ENCODE measurements at regions not wholly inside any gene's neighbourhood (a gene's known extent, or its start where the extent isn't known, plus 50 kb on each side); places are given as distances from the start of the nearest gene placed in this dataset.
"Not testable (repeated sequence)": the region's sequence is repeated elsewhere in the genome, so short reads cannot be mapped to it uniquely, and the experiment has no call there.

GRCh38 chr7:132029369-132030085 lies 473.1 kb upstream of the PODXL start:
- peak; percentile 5 for DNase-seq

GRCh38 chr7:132028144-132028920 lies 471.9 kb upstream of the PODXL start:
- no peak for DNase-seq

GRCh38 chr7:132024290-132024689 lies 467.9 kb upstream of the PODXL start:
- DNase-seq, result no peak

DNA sequence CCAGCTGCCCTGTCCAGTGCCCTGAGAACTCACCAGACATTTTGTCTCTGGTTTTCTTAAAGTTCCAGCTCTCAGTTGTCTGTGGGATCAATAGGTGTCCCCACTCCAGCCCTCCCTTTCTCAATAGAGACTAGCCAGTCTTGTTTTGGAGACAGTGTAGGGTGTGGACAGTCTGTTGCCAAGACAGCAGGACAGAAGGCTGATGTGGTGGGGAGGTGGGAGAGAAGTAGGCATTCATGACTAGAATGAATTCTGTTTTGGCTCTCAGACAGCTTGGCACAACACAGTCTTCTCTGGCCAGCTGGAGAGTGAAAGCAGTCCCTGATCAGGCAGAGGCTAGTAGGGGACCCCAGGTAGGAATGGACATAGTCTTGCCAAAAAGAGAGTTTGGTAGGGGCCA lies 467.0 kb upstream of the PODXL start:
- no peak for DNase-seq

- no peak for DNase-seq
Observed at GRCh38 chr7:132022188-132022587, 465.8 kb upstream of the PODXL start.

DNA sequence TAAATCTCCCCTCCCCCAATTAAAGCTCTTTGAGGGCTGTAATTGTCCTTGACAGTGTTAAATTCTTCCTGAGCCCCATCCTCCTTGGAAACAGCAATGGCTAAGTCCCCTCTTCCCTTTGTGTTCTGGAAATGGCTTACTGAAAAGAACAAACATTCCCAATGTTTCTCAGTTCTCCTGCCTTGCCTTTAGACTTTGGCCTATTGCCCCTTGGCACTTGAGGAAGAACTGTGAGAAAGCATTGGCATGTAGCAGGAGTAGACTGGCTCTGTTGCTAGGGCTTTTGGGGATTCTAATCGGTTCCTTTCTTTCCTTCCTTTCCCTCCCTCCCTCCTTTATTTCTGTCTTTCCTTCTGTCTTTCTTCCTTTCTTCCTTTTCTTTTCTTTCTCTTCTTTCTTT lies 463.3 kb upstream of the PODXL start:
- DNase-seq, result no peak

GRCh38 chr7:132009778-132010177 lies 453.4 kb upstream of the PODXL start:
- no peak for DNase-seq

GRCh38 chr7:132004529-132004928 lies 448.1 kb upstream of the PODXL start:
- no peak for DNase-seq

DNA sequence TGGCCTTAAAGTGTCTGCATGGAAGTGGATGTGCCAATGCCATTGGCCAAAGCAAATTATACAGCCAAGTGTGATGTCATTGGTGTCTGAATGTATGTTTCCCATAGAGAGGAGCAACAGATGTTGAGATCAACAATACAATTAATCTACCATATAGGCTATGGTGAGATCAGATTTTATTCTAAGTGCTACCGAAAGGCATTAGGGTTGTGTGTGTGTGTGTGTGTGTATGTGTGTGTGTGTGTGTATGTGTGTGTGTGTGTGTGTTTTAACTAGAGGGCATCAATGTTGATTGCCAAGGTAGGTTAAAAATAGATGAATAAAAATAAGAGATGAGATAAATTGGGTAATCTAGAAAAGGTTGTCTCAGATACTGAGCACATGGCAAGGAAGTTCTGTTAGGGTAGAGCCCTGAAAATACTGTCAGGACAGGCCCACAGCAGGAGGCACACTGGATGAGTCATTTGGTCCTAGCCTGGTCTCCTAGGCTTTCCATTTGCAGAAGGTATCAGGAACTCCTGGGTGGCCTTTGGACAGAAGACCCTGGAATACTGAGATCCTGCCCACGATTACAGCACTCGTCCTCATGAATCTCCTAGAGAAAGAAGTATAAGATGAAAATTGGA lies 446.0 kb upstream of the PODXL start:
- DNase-seq, result no peak

DNA sequence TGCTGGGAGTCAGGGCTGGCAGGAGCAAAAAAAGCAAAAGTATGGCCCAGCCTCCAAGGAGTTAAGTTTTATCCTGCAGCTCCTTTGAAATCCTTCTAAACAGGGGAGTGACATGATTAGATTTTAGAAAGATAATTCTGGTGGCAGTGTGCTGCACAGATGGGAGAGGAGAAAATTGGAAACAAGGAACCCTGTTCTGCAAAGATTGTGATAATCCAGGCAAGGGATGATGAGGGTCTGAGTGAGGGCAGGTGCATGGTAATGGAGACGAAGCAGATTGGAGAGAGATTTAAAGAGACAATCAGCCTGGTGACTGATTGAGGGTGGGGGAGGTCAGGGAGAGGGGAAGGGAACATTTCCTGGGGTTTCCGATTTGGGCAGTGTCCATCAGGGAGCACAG lies 444.7 kb upstream of the PODXL start:
- no peak for DNase-seq

DNA sequence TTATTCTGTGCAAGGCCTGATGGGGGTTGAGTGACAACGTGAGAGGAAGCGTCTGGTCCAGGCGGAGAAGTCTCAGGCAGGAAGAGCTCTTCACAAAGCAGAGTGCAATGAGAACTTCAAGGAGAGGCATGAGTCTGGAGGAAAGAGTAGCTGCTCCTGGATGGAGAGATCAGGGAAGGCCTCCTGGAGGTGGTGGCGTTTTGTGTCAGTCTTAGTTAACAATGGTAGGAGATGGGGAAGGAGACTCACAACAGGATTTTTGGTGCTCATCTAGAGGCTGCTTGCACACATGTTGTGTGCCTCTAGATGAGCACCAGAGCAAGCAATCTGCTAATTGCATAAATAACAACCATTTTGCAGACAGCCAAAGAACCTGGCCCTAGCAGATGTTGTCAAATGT lies 442.8 kb upstream of the PODXL start:
- no peak for DNase-seq

DNA sequence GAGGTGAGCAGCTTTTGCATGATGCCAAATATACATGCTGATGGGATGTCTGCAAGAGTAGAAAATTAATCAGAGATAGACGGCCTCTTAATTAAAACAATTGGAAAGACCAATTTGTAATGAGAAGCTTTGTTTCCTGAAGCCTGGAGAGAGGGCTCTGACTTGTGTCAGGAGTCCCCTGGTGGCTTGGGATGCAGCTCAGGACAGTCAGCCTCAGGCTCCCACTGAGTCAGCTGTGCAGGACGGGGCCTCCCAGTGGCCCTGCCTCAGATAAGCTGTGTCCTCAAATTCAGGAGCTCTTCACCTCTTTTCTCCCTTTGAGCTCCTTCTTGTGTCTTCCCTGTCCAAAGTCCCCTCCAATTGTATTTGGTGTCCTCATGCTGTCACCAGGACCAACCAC lies 438.9 kb upstream of the PODXL start:
- no peak for DNase-seq

GRCh38 chr7:131981069-131981468 lies 424.6 kb upstream of the PODXL start:
- not testable (repeated sequence) for DNase-seq

DNA sequence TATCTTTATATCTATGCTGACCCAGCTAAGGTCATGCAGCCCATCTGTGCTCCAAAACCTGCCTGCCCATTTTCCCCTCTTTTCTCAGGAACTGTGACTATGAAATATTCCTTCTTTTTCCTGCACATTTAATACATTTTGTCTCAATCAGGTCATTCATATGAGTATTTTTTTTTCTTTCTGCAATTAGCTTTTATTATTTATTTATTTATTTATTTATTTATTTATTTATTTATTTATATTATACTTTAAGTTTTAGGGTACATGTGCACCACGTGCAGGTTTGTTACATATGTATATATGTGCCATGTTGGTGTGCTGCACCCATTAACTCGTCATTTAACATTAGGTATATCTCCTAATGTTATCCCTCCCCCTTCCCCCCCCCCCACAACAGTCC lies 421.7 kb upstream of the PODXL start:
- DNase-seq, result not testable (repeated sequence)

DNA sequence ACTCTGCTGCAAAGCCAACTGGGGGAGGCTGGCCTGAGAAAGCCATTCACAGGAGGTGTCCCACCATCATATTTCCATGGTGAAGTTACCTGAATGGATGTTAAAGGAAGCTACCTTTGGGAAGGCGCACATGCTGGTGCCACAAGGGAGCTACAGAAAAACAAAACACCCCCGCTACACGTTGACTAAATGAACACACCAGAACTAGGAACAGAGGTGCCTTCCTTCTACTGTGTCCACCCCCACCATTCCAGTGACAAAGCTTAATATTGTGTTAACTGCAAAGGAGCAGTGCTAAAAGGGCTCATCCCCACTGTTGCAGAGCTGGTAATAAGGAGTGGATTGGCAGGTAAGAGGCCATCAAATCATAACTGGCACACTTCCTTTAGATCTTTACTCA lies 420.0 kb upstream of the PODXL start:
- no peak for DNase-seq

DNA sequence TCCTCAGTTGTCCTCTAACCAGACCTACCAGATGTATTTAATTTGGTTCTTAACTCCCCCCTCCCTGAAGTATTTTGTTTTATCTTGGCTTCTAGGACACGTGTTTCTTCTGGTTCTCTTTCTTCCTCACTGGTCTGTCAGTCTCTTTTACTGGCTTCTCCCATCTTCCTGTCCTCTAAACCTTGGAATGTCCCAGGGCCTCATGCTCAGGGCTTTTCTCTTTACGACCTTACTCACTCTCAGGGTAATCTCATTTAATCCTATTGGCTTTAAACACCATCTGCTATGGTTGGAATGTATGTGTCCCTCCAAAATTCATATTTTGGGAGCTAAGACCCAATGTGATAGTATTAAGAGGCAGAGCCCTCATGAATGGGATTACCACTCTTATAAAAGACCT lies 418.2 kb upstream of the PODXL start:
- DNase-seq, result no peak

DNA sequence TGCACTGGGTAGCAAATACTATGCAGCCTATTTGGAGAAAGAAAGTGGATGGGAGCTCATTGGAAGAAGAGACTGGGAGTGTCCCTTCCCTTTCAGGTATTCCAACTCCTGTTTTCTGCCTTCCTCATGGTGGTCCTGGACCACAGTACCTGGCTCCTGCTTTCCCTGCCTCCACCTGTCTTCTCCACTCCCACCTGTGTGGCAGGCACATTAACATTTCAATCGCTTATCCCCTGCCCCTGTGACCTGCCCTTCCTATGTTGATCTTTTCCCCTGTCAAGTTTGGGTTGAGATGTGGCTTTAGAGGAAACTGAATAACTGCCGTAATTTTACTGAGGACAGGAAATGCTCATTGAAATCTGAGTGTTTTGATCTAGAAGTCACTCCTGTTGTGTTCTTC lies 415.8 kb upstream of the PODXL start:
- no peak for DNase-seq

GRCh38 chr7:131970602-131971001 lies 414.2 kb upstream of the PODXL start:
- DNase-seq, result no peak

GRCh38 chr7:131969560-131969959 lies 413.1 kb upstream of the PODXL start:
- no peak for DNase-seq

DNA sequence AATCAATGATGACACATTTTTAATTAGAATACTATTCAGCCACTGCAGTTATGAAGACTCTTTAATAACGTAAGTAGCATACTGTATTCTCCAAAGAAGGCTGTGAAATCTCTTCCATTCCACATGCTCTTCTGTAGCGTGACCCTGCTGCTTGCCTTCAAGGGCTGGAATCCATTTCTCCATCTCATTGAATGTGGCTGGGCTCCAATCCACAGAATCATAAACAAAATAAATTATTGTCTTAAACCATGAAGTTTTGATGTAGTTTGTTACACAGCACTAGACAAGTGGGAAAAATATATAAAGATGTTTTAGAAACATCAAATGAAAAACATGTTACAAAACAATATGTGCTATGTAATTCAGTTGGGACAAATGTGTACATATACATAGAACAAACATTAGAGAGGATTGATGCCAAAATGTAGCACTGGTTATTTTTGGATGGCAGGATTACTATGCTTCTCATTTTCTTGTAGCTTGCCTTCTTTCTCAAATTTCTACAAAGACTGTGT lies 410.8 kb upstream of the PODXL start:
- DNase-seq, result no peak

- no peak for DNase-seq
Observed at GRCh38 chr7:131964203-131964602, 407.8 kb upstream of the PODXL start.

GRCh38 chr7:131961054-131961680 lies 404.7 kb upstream of the PODXL start:
- no peak for DNase-seq

Data from right kidney (tissue), 1 donor.